ENCODE measurements at regions not wholly inside any gene's neighbourhood (a gene's known extent, or its start where the extent isn't known, plus 50 kb on each side); places are given as distances from the start of the nearest gene placed in this dataset.

GRCh38 chrX:109857584-109858228, 124.6 kb upstream of the ACSL4 start:
- TF ChIP-seq CTCF (IDR thresholded peaks at IDR 0.05) (no peak), POLR2AphosphoS5 (IDR thresholded peaks at IDR 0.05; ENCODE audit: low read depth, low read length) (no peak), TCF7L2 (IDR thresholded peaks at IDR 0.05; ENCODE audit: low read depth, low read length) (no peak), REST (IDR thresholded peaks at IDR 0.05; ENCODE audit: insufficient read depth in 1 of 2, low read depth in 2 of 2, low read length in 1 of 2) (no peak), SIN3A (IDR thresholded peaks at IDR 0.05; ENCODE audit: borderline replicate concordance, insufficient read depth, low read depth, low read length) (no peak)
- Histone ChIP-seq H3K4me3 (ENCODE audit: low read depth in 2 of 2, low read length in 2 of 2) (no peak overlapping the region), H3K9me3 (ENCODE audit: control insufficient read depth, insufficient read depth, low read depth, low read length) (no peaks in the 10 kb centered on the region), H3K4me1 (ENCODE audit: control insufficient read depth, insufficient read depth, low read length) (no peaks in the 10 kb centered on the region), H3K36me3 (ENCODE audit: control insufficient read depth, insufficient read depth, low read length) (no peaks in the 10 kb centered on the region), H3K27me3 (ENCODE audit: control insufficient read depth, insufficient read depth, low read length) (no peaks in the 10 kb centered on the region), H3K27ac (ENCODE audit: low read length) (no peak overlapping the region)
- intact Hi-C loops (cut with micrococcal nuclease; ENCODE audit: unreplicated experiment) (loop anchor here (1.0 kb wide), 1 partner anchor 144 kb away; no protein-coding TSS in a partner anchor), in situ Hi-C loops (cut with HindIII; ENCODE audit: low pct_unique_long_range_greater_than_20kb, low sequenced_read_pairs) (no loop called here)
- CTCF ChIA-PET = interaction anchor here (0.8 to 1.8 kb wide), 4 partner anchors 15 to 218 kb away, joined by 4 to 21 read pairs (median 4); no protein-coding TSS in a partner anchor
- BruUV-seq (replicated peaks) = no TSS peak
- ATAC-seq = no peak
- POLR2A ChIA-PET = no interaction called here
- no peak for DNase-seq (ENCODE audit: low read depth, low spot score)

GRCh38 chrX:109858602-109859341, 125.7 kb upstream of the ACSL4 start:
- intact Hi-C loops (cut with micrococcal nuclease; ENCODE audit: unreplicated experiment) (no loop called here), in situ Hi-C loops (cut with HindIII; ENCODE audit: low pct_unique_long_range_greater_than_20kb, low sequenced_read_pairs) (no loop called here)
- ATAC-seq (no peak), DNase-seq (ENCODE audit: low read depth, low spot score) (no peak)
- ChIA-PET POLR2A (no interaction called here), CTCF (no interaction called here)
- TF ChIP-seq TCF7L2 (IDR thresholded peaks at IDR 0.05; ENCODE audit: low read depth, low read length) = no peak
- TF ChIP-seq REST (IDR thresholded peaks at IDR 0.05; ENCODE audit: insufficient read depth in 1 of 2, low read depth in 2 of 2, low read length in 1 of 2) = no peak
- no peak for TF ChIP-seq POLR2AphosphoS5 (IDR thresholded peaks at IDR 0.05; ENCODE audit: low read depth, low read length)
- TF ChIP-seq SIN3A (IDR thresholded peaks at IDR 0.05; ENCODE audit: borderline replicate concordance, insufficient read depth, low read depth, low read length) = no peak
- TF ChIP-seq CTCF (IDR thresholded peaks at IDR 0.05) = no peak
- H3K27ac ChIP-seq (ENCODE audit: low read length) = no peak overlapping the region
- H3K4me3 ChIP-seq (ENCODE audit: low read depth in 2 of 2, low read length in 2 of 2) = no peak overlapping the region
- H3K27me3 ChIP-seq (ENCODE audit: control insufficient read depth, insufficient read depth, low read length) = no peaks in the 10 kb centered on the region
- H3K36me3 ChIP-seq (ENCODE audit: control insufficient read depth, insufficient read depth, low read length) = no peaks in the 10 kb centered on the region
- no peaks in the 10 kb centered on the region for H3K9me3 ChIP-seq (ENCODE audit: control insufficient read depth, insufficient read depth, low read depth, low read length)
- BruUV-seq (replicated peaks) = no TSS peak
- no peaks in the 10 kb centered on the region for H3K4me1 ChIP-seq (ENCODE audit: control insufficient read depth, insufficient read depth, low read length)

Data from Panc1 (cell line).